DND-41 (cell line): ENCODE measurements at regions not wholly inside any gene's neighbourhood (a gene's known extent, or its start where the extent isn't known, plus 50 kb on each side); places are given as distances from the start of the nearest gene placed in this dataset.

Experiments
- CTCF ChIP-seq: IDR thresholded peaks from 2 replicates; pipeline ENCODE4 v1.5.1; 2012; ENCODE audit warnings: borderline replicate concordance, low read length, moderate library complexity, mild to moderate bottlenecking; ENCODE audit not compliant: poor library complexity, severe bottlenecking; ENCODE audit errors: extremely low read depth
- EZH2 ChIP-seq: IDR thresholded peaks from 3 replicates; pipeline ENCODE4 v1.6.1; 2012; ENCODE audit warnings: borderline replicate concordance, low read depth, mild to moderate bottlenecking, moderate library complexity, low read length, inconsistent platforms; ENCODE audit not compliant: severe bottlenecking

GRCh38 chr3:83317605-83318004 is 1556.2 kb upstream of the GBE1 start:
- TF ChIP-seq CTCF (no peak), EZH2 (no peak)
